HepG2 (cell line): ENCODE measurements at regions not wholly inside any gene's neighbourhood (a gene's known extent, or its start where the extent isn't known, plus 50 kb on each side); places are given as distances from the start of the nearest gene placed in this dataset.

Source experiments
- ATAC-seq: fragments of 200-7000 bp; cut with Tn5 transposase; 3 replicates; pipeline ENCODE4 v1.9.1; 2020; ENCODE audit warnings: mild to moderate bottlenecking, moderate library complexity
- BruUV-seq: library from RNA; stranded (reverse); fragments of 400-500 nt; replicated peaks from 2 replicates; lab custom pipeline; 2021; lab: Mats Ljungman, UMichigan
- CTCF ChIA-PET: fragments of 300-600 bp; formaldehyde crosslinking; extraction: SDS; loops from one replicate; lab custom pipeline; 2021; ENCODE audit warnings: low total read pairs, inconsistent platforms, low intra/inter-chr PET ratio; lab: Yijun Ruan, JAX
- POLR2A ChIA-PET: fragments of 350-600 bp; sonication (Branson Sonifier 250); formaldehyde crosslinking; loops from one replicate; lab custom pipeline; 2020; ENCODE audit warnings: antibody characterized with exemption, inconsistent platforms; lab: Yijun Ruan, JAX
- DNase-seq: peaks from one replicate; pipeline ENCODE4 v3.0.0-alpha.2; 2015; ENCODE audit warnings: low spot score
- FAIRE-seq: peaks from 3 replicates; lab custom pipeline; 2011; peaks lifted over from hg19 to GRCh38; lab: Jason Lieb, UNC
- H2AFZ ChIP-seq: one replicate; pipeline ENCODE4 v1.6.1; 2011; ENCODE audit warnings: low read length, inconsistent platforms
- H3K27ac ChIP-seq: fragments of 300-600 bp; 3 replicates; pipeline ENCODE4 v1.8.0; 2011; ENCODE audit warnings: mixed run types, mild to moderate bottlenecking, mixed read lengths, low read length, inconsistent platforms; ENCODE audit not compliant: insufficient read depth; ENCODE audit errors: extremely low read length
- H3K27me3 ChIP-seq, 2 experiments: fragments of 200-600 bp in 1 of 2; 2 replicates in 1 of 2; 3 replicates in 1 of 2; pipeline versions ENCODE4 v1.6.0 to v1.8.0; 2011; ENCODE audit warnings: low read length in 2 of 2, mild to moderate bottlenecking in 2 of 2, moderate library complexity in 2 of 2, inconsistent platforms in 1 of 2; ENCODE audit not compliant: insufficient read depth in 2 of 2, control insufficient read depth in 1 of 2
- H3K36me3 ChIP-seq, 2 experiments: fragments of 200-600 bp in 1 of 2; replicated peaks in 1 of 2; 2 replicates in 1 of 2; 3 replicates in 1 of 2; pipeline versions ENCODE4 v1.5.1 to v1.8.0; 2011; ENCODE audit warnings: low read length in 2 of 2, inconsistent platforms in 1 of 2; ENCODE audit not compliant: insufficient read depth in 2 of 2, control insufficient read depth in 1 of 2
- H3K4me1 ChIP-seq: 2 replicates; pipeline ENCODE4 v1.5.1; 2012; ENCODE audit warnings: low read length, inconsistent platforms; ENCODE audit not compliant: insufficient read depth
- H3K4me2 ChIP-seq: 2 replicates; pipeline ENCODE4 v1.6.0; 2011; ENCODE audit warnings: low read depth, low read length, inconsistent platforms
- H3K4me3 ChIP-seq, 3 experiments: fragments of 200-600 bp in 1 of 3; sonication (generic), shearing (Covaris generic) in 1 of 3; replicated peaks in 1 of 3; 2 replicates each; pipeline ENCODE4 v1.5.1; 2011 to 2016; ENCODE audit warnings: low read length in 3 of 3, inconsistent platforms in 2 of 3, low read depth in 2 of 3, mild to moderate bottlenecking in 2 of 3, control low read depth in 1 of 3, mixed read lengths in 1 of 3; ENCODE audit not compliant: insufficient read depth in 1 of 3
- H3K79me2 ChIP-seq: one replicate; pipeline ENCODE4 v1.6.1; 2011; ENCODE audit warnings: low read length, inconsistent platforms; ENCODE audit not compliant: insufficient read depth
- H3K9ac ChIP-seq: 2 replicates; pipeline ENCODE4 v1.6.0; 2011; ENCODE audit warnings: mild to moderate bottlenecking, low read depth, low read length, inconsistent platforms; ENCODE audit not compliant: insufficient read depth
- H3K9me3 ChIP-seq: 2 replicates; pipeline ENCODE4 v1.5.1; 2012; ENCODE audit warnings: mild to moderate bottlenecking, low read length
- H4K20me1 ChIP-seq: 2 replicates; pipeline ENCODE4 v1.6.0; 2011; ENCODE audit warnings: inconsistent platforms, mild to moderate bottlenecking, low read length, moderate library complexity; ENCODE audit not compliant: insufficient read depth
- ARID5B ChIP-seq: IDR thresholded peaks from 2 replicates; pipeline ENCODE4 v1.4.0; 2020; ENCODE audit warnings: mild to moderate bottlenecking, missing genetic modification reagents
- JUNB ChIP-seq: sonication (generic); formaldehyde crosslinking; IDR thresholded peaks from 2 replicates; pipeline ENCODE4 v1.8.0; 2022; ENCODE audit warnings: missing genetic modification reagents, mild to moderate bottlenecking, borderline replicate concordance
- THAP9 ChIP-seq: sonication (generic); formaldehyde crosslinking; IDR thresholded peaks from 2 replicates; pipeline ENCODE4; 2020; ENCODE audit warnings: missing genetic modification reagents, mild to moderate bottlenecking, borderline replicate concordance
- WGBS: methylation state at CpG from one replicate; pipeline ENCODE4 v1.1.6; 2017; ENCODE audit warnings: low lambda C conversion rate; 5-methylcytosine and 5-hydroxymethylcytosine counted together
- in situ Hi-C: cut with HindIII; loops from 2 replicates; pipeline ENCODE4 v1.10.0; 2017; ENCODE audit warnings: low pct_unique_long_range_greater_than_20kb; ENCODE audit not compliant: extremely low pct_ligation_motif_present
- intact Hi-C: fragments of 100-400 bp; cut with micrococcal nuclease; formaldehyde crosslinking; loops from one replicate; pipeline ENCODE4 v1.10.0; 2022; ENCODE audit not compliant: unreplicated experiment

GRCh38 chr10:10878963-10879362 is 138.7 kb upstream of the CELF2 start:
- in situ Hi-C loops: no loop called here
- H3K9ac ChIP-seq: no peak overlapping the region
- no peak overlapping the region for H2AFZ ChIP-seq
- BruUV-seq: no TSS peak
- no peaks in the 10 kb centered on the region for H3K4me1 ChIP-seq
- intact Hi-C loops: no loop called here
- CTCF ChIA-PET: no interaction called here
- H3K9me3 ChIP-seq: 0 out of 2 replicates have a peak, but pooled peaks cover 6% of the 10 kb centered on the region
- no peak overlapping the region for H3K4me3 ChIP-seq
- no peak for DNase-seq
- 12% methylated on average over 6 of the region's 6 CpGs for WGBS
- no peaks in the 10 kb centered on the region for H3K27me3 ChIP-seq
- no peaks in the 10 kb centered on the region for H3K79me2 ChIP-seq
- no peak overlapping the region for H3K4me2 ChIP-seq
- POLR2A ChIA-PET: no interaction called here
- no peaks in the 10 kb centered on the region for H4K20me1 ChIP-seq
- ATAC-seq: no peak
- no peak for FAIRE-seq
- H3K36me3 ChIP-seq: no peaks in the 10 kb centered on the region
- TF ChIP-seq THAP9 (CRISPR knock-in tag): no peak
- TF ChIP-seq JUNB: no peak
- TF ChIP-seq ARID5B (CRISPR knock-in tag): no peak
- TF ChIP-seq, all 625 proteins: peak for 0
- H3K27ac ChIP-seq: no peak overlapping the region
